H1 (cell line): ENCODE measurements at regions not wholly inside any gene's neighbourhood (a gene's known extent, or its start where the extent isn't known, plus 50 kb on each side); places are given as distances from the start of the nearest gene placed in this dataset.

Experiments used
- CTCF ChIA-PET: fragments of 300-600 bp; sonication (Branson Sonifier 250); formaldehyde crosslinking; loops from one replicate; lab custom pipeline; 2021; ENCODE audit not compliant: partially characterized antibody; lab: Charles Lee
- POLR2A ChIA-PET: fragments of 300-600 bp; sonication (Branson Sonifier 250); formaldehyde crosslinking; loops from one replicate; lab custom pipeline; 2021; ENCODE audit warnings: inconsistent platforms; ENCODE audit not compliant: partially characterized antibody; lab: Charles Lee
- DNase-seq, 2 experiments: peaks; one replicate each; pipeline versions ENCODE4 v3.0.0 to v3.0.0-alpha.2; 2010 to 2022; ENCODE audit warnings: low spot score in 2 of 2, low read depth in 1 of 2, mixed read lengths in 1 of 2
- FAIRE-seq: peaks from 2 replicates; lab custom pipeline; 2011; peaks lifted over from hg19 to GRCh38; lab: Jason Lieb, UNC
- H2AFZ ChIP-seq: 2 replicates; pipeline ENCODE4 v1.8.1; 2012; ENCODE audit warnings: low read length, inconsistent platforms
- H2AK5ac ChIP-seq: 2 replicates; pipeline ENCODE4 v1.6.1; 2013; ENCODE audit warnings: low read depth, low read length
- H2BK120ac ChIP-seq: replicated peaks from 2 replicates; pipeline ENCODE3; 2013; ENCODE audit warnings: low read depth, low read length, inconsistent platforms
- H2BK12ac ChIP-seq: 2 replicates; pipeline ENCODE4 v1.6.1; 2013; ENCODE audit warnings: low read depth, low read length
- H2BK15ac ChIP-seq: 2 replicates; pipeline ENCODE4 v1.6.1; 2013; ENCODE audit warnings: low read length
- H2BK20ac ChIP-seq: 2 replicates; pipeline ENCODE4 v1.6.1; 2013; ENCODE audit warnings: low read length
- H2BK5ac ChIP-seq: 2 replicates; pipeline ENCODE4 v1.6.1; 2013; ENCODE audit warnings: low read depth, low read length
- H3K14ac ChIP-seq: 2 replicates; pipeline ENCODE4 v1.6.1; 2013; ENCODE audit warnings: inconsistent platforms; ENCODE audit not compliant: insufficient read length
- H3K18ac ChIP-seq: 2 replicates; pipeline ENCODE4 v1.6.1; 2013; ENCODE audit warnings: low read length; ENCODE audit errors: extremely low read depth
- H3K23ac ChIP-seq: 2 replicates; pipeline ENCODE4 v1.6.1; 2013; ENCODE audit warnings: inconsistent platforms; ENCODE audit not compliant: insufficient read length
- H3K23me2 ChIP-seq: 2 replicates; pipeline ENCODE4 v1.6.1; 2013; ENCODE audit warnings: low read depth, low read length
- H3K27ac ChIP-seq: 2 replicates; pipeline ENCODE4 v1.6.1; 2011; ENCODE audit warnings: low read depth, low read length, inconsistent platforms
- H3K27me3 ChIP-seq, 4 experiments: replicated peaks in 1 of 4; 1 replicate in 1 of 4; 2 replicates in 3 of 4; pipeline versions ENCODE4 v1.6.1 to v1.8.1; 2011 to 2013; ENCODE audit warnings: low read length in 3 of 4, mild to moderate bottlenecking in 3 of 4, inconsistent platforms in 2 of 4, mixed read lengths in 2 of 4, moderate library complexity in 1 of 4; ENCODE audit not compliant: control insufficient read depth in 3 of 4, insufficient read depth in 3 of 4; ENCODE audit errors: extremely low read depth in 1 of 4
- H3K36me3 ChIP-seq, 4 experiments: 2 replicates each; pipeline versions ENCODE4 v1.6.1 to v1.8.1; 2011 to 2013; ENCODE audit warnings: mild to moderate bottlenecking in 4 of 4, low read length in 3 of 4, moderate library complexity in 2 of 4, control low read depth in 1 of 4, inconsistent platforms in 1 of 4; ENCODE audit not compliant: insufficient read depth in 4 of 4, control insufficient read depth in 2 of 4
- H3K4ac ChIP-seq: replicated peaks from 2 replicates; pipeline ENCODE3; 2013; ENCODE audit warnings: low read length, low read depth, mixed read lengths, inconsistent platforms; ENCODE audit not compliant: insufficient read length
- H3K4me1 ChIP-seq, 4 experiments: replicated peaks in 1 of 4; 1 replicate in 1 of 4; 2 replicates in 3 of 4; pipeline versions ENCODE4 v1.6.1 to v1.8.1; 2011 to 2013; ENCODE audit warnings: low read length in 3 of 4, inconsistent platforms in 2 of 4, mixed read lengths in 1 of 4; ENCODE audit not compliant: insufficient read depth in 4 of 4, control insufficient read depth in 3 of 4
- H3K4me2 ChIP-seq, 2 experiments: 2 replicates each; pipeline versions ENCODE4 v1.6.1 to v1.8.1; 2011 to 2013; ENCODE audit warnings: low read depth in 2 of 2, low read length in 2 of 2, control low read depth in 1 of 2, inconsistent platforms in 1 of 2, mild to moderate bottlenecking in 1 of 2; ENCODE audit not compliant: insufficient read depth in 1 of 2
- H3K4me3 ChIP-seq, 4 experiments: fragments of 200-600, 300-600 bp in 1 of 4; sonication (generic), shearing (Covaris generic), sonication (Bioruptor Twin) in 1 of 4; 2 replicates each; pipeline versions ENCODE4 v1.5.1 to v1.8.1; 2011 to 2016; ENCODE audit warnings: low read length in 4 of 4, low read depth in 3 of 4, control low read depth in 2 of 4, inconsistent platforms in 2 of 4, mild to moderate bottlenecking in 2 of 4, mixed read lengths in 1 of 4, moderate library complexity in 1 of 4; ENCODE audit not compliant: insufficient read depth in 2 of 4; ENCODE audit errors: extremely low read depth in 1 of 4
- H3K56ac ChIP-seq: replicated peaks from 2 replicates; pipeline ENCODE3; 2013; ENCODE audit warnings: low read depth, mild to moderate bottlenecking, mixed read lengths, low read length, inconsistent platforms; ENCODE audit not compliant: insufficient read length
- H3K79me1 ChIP-seq: 2 replicates; pipeline ENCODE4 v1.6.1; 2013; ENCODE audit warnings: low read depth, low read length, control low read depth
- H3K79me2 ChIP-seq, 2 experiments: 2 replicates each; pipeline versions ENCODE4 v1.6.1 to v1.8.1; 2012 to 2013; ENCODE audit warnings: low read length in 2 of 2, mild to moderate bottlenecking in 2 of 2, inconsistent platforms in 1 of 2; ENCODE audit not compliant: insufficient read depth in 2 of 2, control insufficient read depth in 1 of 2
- H3K9ac ChIP-seq, 4 experiments: replicated peaks in 1 of 4; 1 replicate in 1 of 4; 2 replicates in 3 of 4; pipeline versions ENCODE4 v1.6.1 to v1.8.1; 2011 to 2013; ENCODE audit warnings: low read depth in 3 of 4, low read length in 3 of 4, control low read depth in 2 of 4, mild to moderate bottlenecking in 2 of 4, moderate library complexity in 2 of 4, inconsistent platforms in 1 of 4; ENCODE audit errors: extremely low read depth in 1 of 4
- H3K9me3 ChIP-seq, 2 experiments: 2 replicates each; pipeline versions ENCODE4 v1.6.1 to v1.8.1; 2012 to 2013; ENCODE audit warnings: mild to moderate bottlenecking in 2 of 2, moderate library complexity in 2 of 2, control low read depth in 1 of 2, inconsistent platforms in 1 of 2, low read depth in 1 of 2, low read length in 1 of 2, mixed read lengths in 1 of 2; ENCODE audit not compliant: insufficient read depth in 2 of 2
- H4K20me1 ChIP-seq, 2 experiments: replicated peaks in 1 of 2; 2 replicates each; pipeline versions ENCODE3 to v1.8.1; 2011 to 2013; ENCODE audit warnings: inconsistent platforms in 2 of 2, low read length in 2 of 2, mild to moderate bottlenecking in 1 of 2; ENCODE audit not compliant: insufficient read depth in 2 of 2, control insufficient read depth in 1 of 2
- H4K5ac ChIP-seq: 2 replicates; pipeline ENCODE4 v1.6.1; 2013; ENCODE audit warnings: low read length, low read depth, mixed read lengths, inconsistent platforms; ENCODE audit not compliant: insufficient read length
- H4K8ac ChIP-seq: 2 replicates; pipeline ENCODE4 v1.8.0; 2013; ENCODE audit warnings: mild to moderate bottlenecking, moderate library complexity, low read length, inconsistent platforms; ENCODE audit not compliant: insufficient read depth; ENCODE audit errors: extremely low read depth
- H4K91ac ChIP-seq: replicated peaks from 2 replicates; pipeline ENCODE3; 2013; ENCODE audit warnings: low read length, mixed read lengths, inconsistent platforms; ENCODE audit not compliant: insufficient read length
- BACH1 ChIP-seq: IDR thresholded peaks from 2 replicates; pipeline ENCODE4 v1.6.1; 2012; ENCODE audit warnings: low read length, improper control_type of control experiment
- CBX8 ChIP-seq: fragments of 300-800, 300-1000 bp; sonication (generic); IDR thresholded peaks from 2 replicates; pipeline ENCODE4 v1.7.1; 2016; ENCODE audit warnings: low read depth, low read length, borderline replicate concordance
- CTBP2 ChIP-seq: IDR thresholded peaks from 2 replicates; pipeline ENCODE4 v1.7.0; 2011; ENCODE audit warnings: borderline replicate concordance, mild to moderate bottlenecking, moderate library complexity, mixed read lengths, low read length; ENCODE audit not compliant: insufficient read depth, insufficient read length
- EZH2 ChIP-seq: fragments of 200-600 bp; sonication (generic); IDR thresholded peaks from 2 replicates; pipeline ENCODE4 v1.7.1; 2012; ENCODE audit warnings: low read depth, mild to moderate bottlenecking, moderate library complexity, low read length, inconsistent platforms; ENCODE audit not compliant: severe bottlenecking
- KDM5A ChIP-seq: fragments of 200-600 bp; IDR thresholded peaks from 2 replicates; pipeline ENCODE4 v1.7.1; 2012; ENCODE audit warnings: mild to moderate bottlenecking, low read length, inconsistent platforms, mixed read lengths
- POU5F1 ChIP-seq: IDR thresholded peaks from 2 replicates; pipeline ENCODE4 v1.6.1; 2011; ENCODE audit warnings: low read depth, mild to moderate bottlenecking, low read length, moderate library complexity
- RBBP5 ChIP-seq: IDR thresholded peaks from 2 replicates; pipeline ENCODE4 v1.7.1; 2012; ENCODE audit warnings: low read depth, mild to moderate bottlenecking, inconsistent platforms, low read length, moderate library complexity, borderline replicate concordance
- SAP30 ChIP-seq: fragments of 300-600 bp; sonication (generic); IDR thresholded peaks from 2 replicates; pipeline ENCODE4 v1.7.1; 2012; ENCODE audit warnings: low read length, moderate library complexity, mild to moderate bottlenecking, inconsistent platforms; ENCODE audit not compliant: insufficient read depth, insufficient replicate concordance
- SP4 ChIP-seq: IDR thresholded peaks from 2 replicates; pipeline ENCODE4 v1.6.1; 2012; ENCODE audit warnings: low read length, inconsistent platforms
- TCF12 ChIP-seq: IDR thresholded peaks from 2 replicates; pipeline ENCODE4 v1.6.1; 2011; ENCODE audit warnings: low read depth, mild to moderate bottlenecking, low read length
- WGBS, 2 experiments: shearing (Covaris generic) in 1 of 2; methylation state at CpG; one replicate each; pipeline versions ENCODE4 v1.1.6 to v1.1.7; 2013 to 2015; ENCODE audit warnings: low lambda C conversion rate in 2 of 2, mixed read lengths in 2 of 2, inconsistent platforms in 1 of 2, low coverage in 1 of 2, missing lambda C conversion rate in 1 of 2; ENCODE audit not compliant: insufficient replicate concordance in 2 of 2, insufficient coverage in 1 of 2, insufficient read length in 1 of 2; ENCODE audit errors: extremely low coverage in 1 of 2, missing lambda C conversion rate in 1 of 2; 5-methylcytosine and 5-hydroxymethylcytosine counted together

GRCh38 chr7:155194382-155195140 lies 103.1 kb upstream of the INSIG1 start:
- H3K36me3 ChIP-seq: no peaks in the 10 kb centered on the region
- TF ChIP-seq TCF12 (no peak), BACH1 (no peak), EZH2 (no peak), KDM5A (no peak), CBX8 (no peak), RBBP5 (no peak), SP4 (no peak), SAP30 (no peak), CTBP2 (no peak), POU5F1 (no peak)
- no peaks in the 10 kb centered on the region; a peak in 1 of 7 replicates for H3K4me1 ChIP-seq
- H4K20me1 ChIP-seq: no peaks in the 10 kb centered on the region
- H2BK15ac ChIP-seq: no peak overlapping the region
- H4K91ac ChIP-seq: no peak overlapping the region
- H3K9ac ChIP-seq: no peak overlapping the region
- H2AK5ac ChIP-seq: no peak overlapping the region
- no peak overlapping the region for H3K4me2 ChIP-seq
- H2AFZ ChIP-seq: no peak overlapping the region
- H3K27me3 ChIP-seq: peaks cover 0 to 3% (median 0%) of the 10 kb centered on the region in 4 experiments; a peak in 1 of 7 replicates
- H3K23me2 ChIP-seq: no peaks in the 10 kb centered on the region
- FAIRE-seq: no peak
- H3K4me3 ChIP-seq: no peak overlapping the region
- no peak overlapping the region for H3K27ac ChIP-seq
- H4K5ac ChIP-seq: no peak overlapping the region
- H3K23ac ChIP-seq: no peak overlapping the region
- DNase-seq: no peak
- H3K18ac ChIP-seq: no peak overlapping the region
- POLR2A ChIA-PET: interaction anchor here (0.8 kb wide), 1 partner anchor 101 kb away, joined by 3 read pairs; no protein-coding TSS in a partner anchor
- H2BK120ac ChIP-seq: no peak overlapping the region
- WGBS, 2 experiments: 92% methylated on average over 18 of the region's 18 CpGs; no CpG with 5 or more reads in 1 of the 2 experiments
- no peak overlapping the region for H3K56ac ChIP-seq
- no peak overlapping the region for H3K4ac ChIP-seq
- CTCF ChIA-PET: no interaction called here
- H2BK20ac ChIP-seq: no peak overlapping the region
- no peak overlapping the region for H3K14ac ChIP-seq
- H3K79me1 ChIP-seq: no peaks in the 10 kb centered on the region
- H2BK12ac ChIP-seq: no peak overlapping the region
- H4K8ac ChIP-seq: no peak overlapping the region
- H3K9me3 ChIP-seq: no peaks in the 10 kb centered on the region
- H3K79me2 ChIP-seq: no peaks in the 10 kb centered on the region
- H2BK5ac ChIP-seq: no peak overlapping the region
